Left renal pelvis (tissue), 4 donors: ENCODE measurements at regions not wholly inside any gene's neighbourhood (a gene's known extent, or its start where the extent isn't known, plus 50 kb on each side); places are given as distances from the start of the nearest gene placed in this dataset.
"Not testable (repeated sequence)": the region's sequence is repeated elsewhere in the genome, so short reads cannot be mapped to it uniquely, and the experiment has no call there.

ENCODE experiments used
- DNase-seq, 4 donors: peaks; one replicate each; pipeline ENCODE4 v3.0.0-alpha.2; 2013; ENCODE audit warnings: low read depth in 4 of 4, low spot score in 3 of 4

DNA sequence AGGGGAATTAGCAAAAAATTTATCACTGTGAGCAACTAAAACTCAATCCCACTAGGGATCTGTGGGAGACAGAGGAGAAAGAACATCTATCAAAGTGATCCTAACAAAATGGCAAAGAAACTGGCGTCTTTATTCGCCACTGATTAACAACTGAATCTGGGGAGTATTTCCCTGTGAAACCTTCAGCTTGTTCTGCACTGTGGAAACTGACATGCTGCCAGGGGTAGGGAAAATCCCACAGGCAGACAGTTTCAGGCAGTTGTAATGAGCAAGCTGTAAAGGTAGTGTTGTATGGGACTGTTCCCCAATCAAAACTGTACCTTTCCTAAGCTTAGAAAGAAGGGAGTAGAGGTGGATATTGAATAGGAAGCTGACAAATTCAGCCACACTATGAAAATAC, 611.7 kb downstream of the VGLL3 start:
- DNase-seq: peak in 1 of 4 donors; percentile 2

DNA sequence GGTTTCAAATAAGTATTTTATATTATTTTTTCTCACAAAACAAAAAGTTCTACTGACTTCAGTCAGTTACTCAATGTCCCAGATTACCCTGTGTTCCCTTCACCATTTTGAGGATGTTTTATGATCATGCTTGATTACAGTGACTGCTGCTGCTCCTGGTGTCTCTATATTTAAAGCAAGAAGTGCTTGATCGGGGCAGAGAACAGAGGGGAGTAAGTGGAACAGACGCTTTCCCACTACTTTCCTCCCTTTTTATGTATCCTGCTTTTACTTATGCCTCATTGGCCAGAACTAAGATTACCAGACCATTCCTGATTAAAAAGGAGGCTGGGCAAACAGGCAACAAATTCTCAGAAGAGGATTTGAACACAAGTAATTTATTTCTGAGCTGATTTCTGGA, 612.1 kb downstream of the VGLL3 start:
- DNase-seq: no peak

DNA sequence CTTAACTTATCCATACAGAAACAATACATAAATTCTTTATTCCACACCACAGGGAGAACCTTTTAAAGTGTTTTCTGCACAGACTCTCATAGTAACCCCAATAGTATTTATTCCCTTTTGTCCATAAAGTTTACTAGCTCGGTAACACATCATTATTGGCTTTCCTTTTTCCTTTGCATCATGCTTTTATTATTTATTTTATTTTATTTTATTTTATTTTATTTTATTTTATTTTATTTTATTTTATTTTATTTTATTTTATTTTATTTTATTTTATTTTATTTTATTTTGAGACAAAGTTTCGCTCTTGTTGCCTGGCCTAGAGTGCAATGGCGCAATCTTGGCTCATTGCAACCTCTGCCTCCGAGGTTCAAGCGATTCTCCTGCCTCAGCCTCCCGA, 655.4 kb downstream of the VGLL3 start:
- DNase-seq: not testable (repeated sequence)

DNA sequence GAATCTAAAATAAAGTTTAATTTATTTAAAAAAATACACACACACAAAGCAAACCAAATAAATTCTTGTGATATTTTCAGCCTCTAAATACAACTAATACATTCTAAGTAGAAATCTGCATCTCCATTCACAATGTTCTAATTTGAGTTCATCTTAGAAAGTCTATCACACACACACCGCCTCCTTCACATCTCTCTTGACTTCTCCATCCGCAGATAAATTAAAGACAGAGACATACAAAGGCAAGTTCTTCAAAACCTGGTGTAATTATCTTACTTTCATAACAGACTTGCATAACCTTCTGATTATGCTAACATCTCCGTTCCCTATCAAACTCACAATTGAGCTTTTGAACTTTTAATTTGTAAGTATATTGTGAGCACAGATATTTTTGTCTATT, 657.3 kb downstream of the VGLL3 start:
- DNase-seq: no peak

DNA sequence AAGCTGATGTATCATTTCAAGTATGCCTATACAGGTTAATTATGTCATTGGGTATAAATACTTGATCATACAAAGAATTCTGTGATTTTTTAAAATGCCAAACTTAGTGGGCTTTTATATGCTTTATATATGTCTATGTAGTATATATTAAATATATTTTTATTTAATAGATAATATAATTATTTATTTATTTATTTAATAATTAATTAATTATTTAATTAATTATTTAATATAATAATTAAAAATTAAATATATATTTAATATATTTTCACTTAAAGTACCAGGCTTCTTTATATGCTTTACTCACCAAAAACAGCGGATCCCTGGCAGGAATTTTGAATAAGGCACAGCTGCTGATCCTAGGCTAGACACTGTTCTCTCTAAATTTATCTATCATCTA, 687.0 kb downstream of the VGLL3 start:
- no peak for DNase-seq

DNA sequence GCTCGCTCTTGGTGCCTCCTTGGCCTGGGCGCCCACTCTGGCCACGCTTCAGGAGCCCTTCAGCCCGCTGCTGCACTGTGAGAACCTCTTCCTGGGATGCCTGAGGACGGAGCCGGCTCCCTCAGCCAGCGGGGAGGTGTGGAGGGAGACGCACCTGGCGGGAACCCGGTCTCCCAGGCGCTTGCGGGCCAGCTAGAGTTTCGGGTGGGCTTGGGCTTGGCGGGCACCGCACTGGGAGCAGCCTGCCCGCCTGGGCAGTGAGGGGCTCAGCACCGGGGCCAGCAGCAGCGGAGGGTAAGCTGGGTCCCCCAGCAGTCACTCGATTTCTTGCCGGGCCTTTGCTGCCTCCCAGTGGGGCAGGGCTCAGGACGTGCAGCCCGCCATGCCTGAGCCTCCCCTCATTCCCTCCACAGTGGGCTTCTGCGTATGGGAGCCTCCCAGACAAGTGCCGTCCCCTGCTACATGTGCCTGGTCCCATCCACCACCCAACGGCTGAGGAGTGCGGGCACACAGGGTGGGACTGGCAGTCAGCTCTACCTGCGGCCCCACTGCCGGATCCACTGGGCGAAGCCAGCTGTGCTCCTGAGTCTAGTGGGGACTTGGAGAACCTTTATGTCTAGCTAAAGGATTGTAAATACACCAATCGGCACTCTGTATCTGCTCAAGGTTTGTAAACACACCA, 708.7 kb downstream of the VGLL3 start:
- DNase-seq: no peak

DNA sequence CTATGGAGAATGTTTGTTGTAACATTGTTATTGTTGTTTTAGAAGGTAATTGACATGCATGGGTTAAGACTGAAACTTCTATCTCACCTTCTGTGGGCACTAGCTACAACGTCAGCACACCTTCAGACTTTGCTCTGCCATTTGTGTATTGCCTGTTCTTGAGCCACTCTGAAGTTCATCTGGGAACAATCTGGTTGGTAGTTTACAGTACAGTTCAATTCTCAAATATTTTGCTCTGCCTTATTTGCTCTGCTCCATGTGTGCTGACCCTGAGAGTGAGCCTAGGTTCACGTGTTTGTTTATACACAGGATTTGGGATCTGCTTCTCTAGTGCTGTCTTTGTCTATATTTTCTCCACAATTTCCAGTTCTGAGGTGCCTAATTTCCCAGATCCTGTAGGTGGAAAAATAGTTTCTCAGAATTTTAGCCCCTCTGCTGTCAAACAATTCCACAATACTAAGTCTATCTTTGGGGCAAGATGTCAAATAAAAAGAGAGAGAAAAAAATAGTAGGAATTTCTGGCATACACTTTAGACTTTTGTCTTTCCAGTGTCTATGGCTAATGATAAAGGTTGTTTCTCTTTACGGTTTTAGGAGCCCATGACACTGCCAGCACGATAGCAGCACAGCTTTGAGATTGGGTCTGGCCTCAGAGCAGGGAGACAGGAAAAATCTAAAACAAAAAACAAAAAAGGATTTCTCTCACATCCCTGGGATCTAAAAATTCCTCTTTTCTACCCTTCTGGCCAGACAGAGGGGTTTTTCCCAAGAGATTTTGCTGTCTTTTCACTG, 721.4 kb downstream of the VGLL3 start:
- no peak for DNase-seq

DNA sequence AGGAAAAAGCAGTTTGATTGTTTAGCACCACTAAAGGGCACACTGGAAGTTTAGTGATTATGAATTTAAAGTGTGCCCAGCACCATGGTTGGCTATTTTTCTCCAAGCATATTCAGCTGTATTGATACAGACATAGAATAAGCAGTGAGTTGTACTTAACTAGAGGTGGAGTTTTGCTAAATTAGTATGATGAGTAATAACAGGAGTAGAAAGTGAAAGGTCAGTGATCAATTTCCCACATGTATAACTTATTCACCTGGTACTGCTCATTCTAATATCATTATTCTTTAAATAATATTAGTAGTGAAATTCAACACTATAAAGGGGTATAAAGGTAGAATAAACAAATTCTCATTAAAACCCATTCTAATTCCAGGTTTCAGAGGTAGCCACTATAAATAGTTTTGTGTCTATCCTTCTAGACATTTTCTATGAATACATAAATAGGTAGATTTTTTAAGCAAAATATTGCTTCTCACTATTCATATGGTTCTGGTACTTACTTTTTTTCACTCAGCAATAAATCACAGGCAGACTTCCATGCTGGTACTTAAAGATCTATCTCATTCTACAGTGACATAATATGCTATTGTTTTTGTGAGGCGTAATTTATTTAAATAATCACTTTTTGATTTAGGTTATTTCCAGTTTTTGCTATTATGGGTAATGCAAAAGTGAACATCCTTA, 732.9 kb downstream of the VGLL3 start:
- DNase-seq: no peak

DNA sequence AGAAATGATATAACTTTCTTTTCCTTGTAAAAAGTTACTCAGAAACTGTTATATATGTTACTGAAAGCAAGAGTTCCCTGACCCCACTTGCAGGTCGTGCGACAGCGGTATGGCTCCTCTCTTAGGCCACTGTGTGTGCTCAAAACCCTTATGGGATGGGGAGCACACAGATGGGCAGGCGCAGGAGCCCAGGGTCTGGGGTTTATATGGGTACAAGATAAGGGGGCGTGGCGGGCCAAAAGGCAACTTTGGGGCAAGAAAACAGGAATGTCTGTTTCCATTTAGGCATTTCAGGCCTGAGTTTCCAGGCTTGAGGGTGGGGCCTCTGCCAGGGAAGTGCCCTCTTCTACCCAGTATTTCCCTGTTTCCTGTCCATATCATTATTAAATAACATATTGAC, 736.5 kb downstream of the VGLL3 start:
- DNase-seq: no peak

DNA sequence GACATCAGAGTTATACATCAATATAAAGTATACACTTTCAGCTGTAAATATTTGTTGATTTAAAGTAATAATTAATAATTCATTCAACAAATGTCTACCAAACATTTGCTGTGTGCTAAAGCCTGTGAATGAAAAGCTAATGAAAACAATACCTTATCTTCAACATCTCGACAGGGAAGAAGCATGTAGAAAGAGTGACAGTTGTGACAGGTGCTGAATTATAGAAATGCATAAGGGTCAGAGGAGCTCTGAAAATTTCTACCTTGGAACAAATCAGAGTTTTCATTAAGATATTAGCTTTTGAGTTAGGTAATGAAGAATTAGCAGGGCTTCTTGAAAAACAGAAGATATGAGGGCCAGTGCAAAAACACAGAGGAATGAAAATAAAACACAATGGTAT, 739.2 kb downstream of the VGLL3 start:
- no peak for DNase-seq

DNA sequence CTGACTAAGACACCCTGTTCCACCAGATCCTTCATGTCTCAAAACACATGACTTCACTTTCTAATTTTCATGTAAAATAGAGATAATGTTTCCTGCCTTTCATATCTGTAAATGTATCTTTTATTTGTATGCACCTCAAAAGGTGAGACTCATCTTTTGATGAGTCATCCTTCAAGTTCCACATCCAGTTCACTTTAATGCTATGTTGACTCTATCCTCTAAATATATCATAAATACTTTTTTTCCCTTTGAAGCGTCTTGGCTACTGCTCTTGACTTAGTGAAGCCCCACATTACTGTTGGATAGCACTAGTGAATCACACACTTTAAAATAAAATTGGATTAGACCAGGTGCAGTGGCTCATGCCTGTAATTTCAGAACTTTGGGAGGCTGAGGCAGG, 741.1 kb downstream of the VGLL3 start:
- no peak for DNase-seq

DNA sequence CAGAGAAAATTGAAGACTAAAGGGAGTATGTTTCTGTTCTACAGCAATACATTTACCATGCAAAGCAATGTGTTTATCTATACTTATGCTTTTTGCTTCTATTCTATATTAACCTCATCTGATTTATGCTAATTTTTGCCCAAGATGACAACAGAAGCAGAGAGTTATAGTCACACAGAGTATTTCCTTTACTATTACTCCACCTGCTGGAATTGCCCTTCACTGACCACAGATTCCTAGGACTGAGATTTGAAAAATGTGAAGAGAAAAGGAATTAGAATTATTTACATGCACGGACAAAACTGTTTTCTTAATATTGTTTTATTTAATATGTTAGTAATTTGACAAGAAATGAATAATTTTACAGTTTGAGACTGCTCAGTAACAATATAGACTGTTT, 745.6 kb downstream of the VGLL3 start:
- DNase-seq: no peak

DNA sequence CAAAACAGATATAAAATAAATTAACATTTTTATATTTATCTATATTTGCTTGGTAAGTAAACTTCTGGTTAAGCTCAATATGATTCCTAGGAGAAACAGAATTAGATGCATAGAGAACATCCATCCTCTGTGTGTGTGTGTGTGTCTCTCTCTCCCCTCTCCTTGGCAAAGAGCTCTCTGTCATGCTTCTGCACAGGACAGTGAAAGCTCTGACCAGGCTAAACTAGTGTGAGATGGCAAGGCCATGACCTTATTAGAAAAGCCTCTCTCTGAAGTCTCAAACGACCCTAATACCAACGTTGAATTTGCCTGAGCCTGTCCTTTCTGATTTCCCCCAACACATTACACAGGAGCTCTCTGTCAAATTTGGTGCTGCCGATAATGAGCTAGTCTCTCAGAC, 746.0 kb downstream of the VGLL3 start:
- DNase-seq: no peak

DNA sequence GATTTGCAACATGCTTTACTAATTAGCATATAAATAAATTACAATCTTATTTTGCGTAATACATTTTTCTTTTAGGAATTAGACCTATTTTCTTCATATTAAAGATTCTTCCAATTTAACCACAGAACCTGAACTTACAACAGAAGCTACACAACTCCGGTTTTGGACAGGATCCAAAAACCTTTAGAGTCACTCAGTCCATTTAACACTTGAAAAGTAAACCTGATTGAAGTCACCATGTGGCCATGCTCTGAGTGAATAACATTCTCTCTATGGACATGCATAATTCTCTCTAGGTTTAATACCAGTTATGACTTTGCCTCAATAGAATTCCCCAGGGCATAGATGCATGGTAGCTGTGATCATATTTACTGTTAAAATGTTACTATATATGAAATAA, 751.0 kb downstream of the VGLL3 start:
- DNase-seq: peak in 1 of 4 donors; percentile 7

DNA sequence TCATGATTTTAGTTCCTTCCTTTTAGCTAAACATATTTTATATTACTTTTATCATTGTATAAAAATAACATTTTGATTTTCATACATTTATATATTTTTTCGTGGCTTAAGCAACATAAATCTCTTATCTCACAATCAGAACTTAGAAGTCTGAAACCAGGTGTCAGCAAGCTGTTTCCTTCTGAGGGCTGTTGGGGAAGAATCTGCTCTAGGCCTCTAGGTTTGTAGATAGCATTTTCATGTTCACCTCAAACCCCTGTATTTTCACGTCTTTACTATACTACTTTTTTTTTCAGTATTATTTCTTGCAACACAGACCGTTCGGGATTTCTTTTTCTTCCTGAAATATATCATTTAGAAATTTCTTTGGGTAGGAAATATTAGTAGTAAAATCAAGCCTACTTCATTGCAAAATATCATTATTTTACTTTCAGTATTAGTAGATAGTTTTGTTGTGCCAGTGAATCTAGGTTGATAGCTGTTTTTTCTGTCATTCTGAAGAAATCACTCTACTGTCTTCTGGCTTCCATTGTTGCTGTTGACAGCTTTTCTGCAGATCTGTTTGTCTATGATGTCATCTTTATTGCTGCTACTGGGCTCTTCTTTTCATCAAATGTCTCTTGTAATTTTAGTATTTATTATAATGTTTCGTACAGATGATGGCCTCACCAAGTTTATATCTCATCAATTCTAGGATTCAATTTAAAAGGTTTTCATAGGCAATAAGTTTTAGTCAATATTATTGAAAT, 756.3 kb downstream of the VGLL3 start:
- no peak for DNase-seq

DNA sequence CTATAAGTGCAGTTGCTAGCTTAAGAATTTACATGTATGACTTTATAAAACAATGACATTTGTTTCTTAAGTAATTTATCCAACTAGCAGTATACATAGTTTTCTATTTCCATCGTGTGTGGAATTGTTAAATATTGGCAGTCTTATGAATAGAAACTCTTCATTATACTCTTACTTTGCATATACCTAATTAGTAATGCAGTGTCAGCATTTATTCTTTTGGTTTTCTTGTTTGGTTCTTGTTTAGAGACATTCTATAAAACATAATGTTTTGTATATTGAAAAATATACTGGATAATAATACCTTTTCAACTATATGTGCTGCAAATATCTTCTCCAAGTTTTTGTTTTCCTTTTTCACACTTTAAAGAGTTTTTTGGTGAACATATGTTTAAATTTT, 760.2 kb downstream of the VGLL3 start:
- DNase-seq: no peak

DNA sequence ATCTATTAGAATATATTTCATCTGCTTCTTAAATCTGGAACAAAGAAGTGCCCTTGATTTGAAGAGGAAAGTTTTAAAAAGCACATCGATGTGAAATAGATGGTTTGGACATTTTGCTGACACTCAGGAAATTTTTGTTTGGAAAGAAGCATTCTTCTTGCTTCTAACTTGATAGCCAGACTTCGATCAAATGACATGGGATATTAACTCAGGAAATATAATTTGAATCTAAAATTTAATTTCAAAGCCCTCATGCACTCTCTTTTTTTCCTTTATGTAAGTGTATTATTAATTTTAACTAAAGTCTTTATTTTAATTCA, 761.2 kb downstream of the VGLL3 start:
- DNase-seq: no peak

DNA sequence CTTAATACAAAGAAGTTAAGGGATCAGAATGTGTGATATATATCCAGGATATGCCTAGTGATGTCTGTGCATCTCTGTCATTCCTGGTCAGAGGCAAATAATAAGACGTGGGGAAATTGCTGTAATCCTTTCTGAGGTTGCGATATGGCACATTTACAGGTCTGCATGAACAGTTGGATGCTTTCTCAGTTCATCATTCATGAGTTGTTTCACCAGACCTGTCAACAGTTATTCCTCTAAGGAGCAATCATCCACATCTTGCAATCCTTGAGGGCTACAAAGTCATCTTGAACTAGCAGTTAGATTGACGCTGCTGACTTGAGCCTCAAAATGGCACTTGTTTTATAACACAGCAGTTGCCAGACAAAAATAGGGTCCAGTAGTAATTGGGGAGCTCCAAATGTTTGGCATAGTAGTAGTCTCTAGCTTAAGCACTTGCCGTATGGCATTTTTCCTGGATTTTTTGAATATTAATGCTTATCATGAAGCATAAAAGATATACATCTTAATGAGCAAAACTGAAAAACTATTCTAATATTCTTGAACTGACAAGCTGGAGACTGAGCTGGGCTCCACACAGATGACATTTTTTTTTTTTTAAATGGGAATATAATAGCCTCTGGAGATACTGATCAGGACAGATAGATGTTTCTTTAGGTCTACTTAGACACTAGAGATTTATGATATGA, 761.7 kb downstream of the VGLL3 start:
- DNase-seq: no peak

DNA sequence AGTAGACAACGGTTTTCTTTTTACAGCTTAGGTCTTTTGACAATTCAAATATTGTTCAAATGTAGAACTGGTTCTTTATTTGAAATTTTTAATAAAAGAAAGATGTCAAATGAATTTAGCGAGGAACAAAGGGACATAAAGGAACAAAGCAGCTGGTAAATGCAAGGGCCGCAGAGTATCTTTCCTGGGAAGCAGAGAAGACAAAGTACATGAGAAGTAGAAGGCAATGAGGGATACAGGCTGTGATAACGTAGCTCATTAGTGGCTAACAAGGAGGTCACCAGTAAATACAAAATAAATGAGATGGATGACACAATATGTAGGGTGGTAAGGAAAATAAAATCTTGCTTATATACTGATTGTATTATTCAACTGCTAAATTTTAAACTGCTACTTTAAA, 762.8 kb downstream of the VGLL3 start:
- no peak for DNase-seq

DNA sequence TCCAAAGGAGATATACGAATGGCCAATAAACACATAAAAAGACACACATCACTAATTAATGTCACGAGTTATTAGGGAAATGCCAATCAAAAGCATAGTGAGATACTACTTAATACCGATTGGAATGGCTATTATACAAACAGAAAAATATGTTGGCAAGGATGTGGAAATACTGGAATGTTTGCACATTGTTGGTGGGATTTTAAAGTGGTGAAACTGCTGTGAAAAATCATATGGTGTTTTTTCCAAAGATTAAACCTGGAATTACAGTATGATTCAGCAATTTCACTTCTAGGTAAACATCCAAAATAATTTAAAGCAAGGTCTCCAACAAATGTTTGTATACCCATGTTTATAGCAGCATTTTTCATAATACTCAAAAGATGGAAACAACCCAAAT, 765.5 kb downstream of the VGLL3 start:
- DNase-seq: no peak

DNA sequence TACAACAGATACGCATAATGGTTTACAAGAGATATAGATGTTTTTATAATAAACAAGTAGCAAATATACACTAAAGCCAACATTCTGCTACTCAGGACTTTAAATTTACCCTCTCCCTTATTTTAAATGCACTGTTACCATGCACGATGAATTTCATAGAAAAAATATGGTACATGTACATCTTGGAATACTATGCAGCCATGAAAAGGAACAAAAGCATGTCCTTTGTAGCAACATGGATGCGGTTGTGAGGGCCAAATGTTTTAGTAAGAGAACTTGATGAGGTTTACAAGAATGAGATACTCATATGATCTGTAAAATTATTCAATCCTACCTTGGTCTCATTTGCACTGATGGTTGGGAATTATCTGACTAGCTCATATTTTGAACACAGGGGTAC, 769.3 kb downstream of the VGLL3 start:
- DNase-seq: no peak
